Ishikawa (cell line): ENCODE measurements at regions not wholly inside any gene's neighbourhood (a gene's known extent, or its start where the extent isn't known, plus 50 kb on each side); places are given as distances from the start of the nearest gene placed in this dataset.
A peak's percentile ranks its signal among the peaks of the same experiment; 100 is the strongest.

ENCODE experiments used
- CEBPB ChIP-seq: IDR thresholded peaks from 2 replicates; pipeline ENCODE4 v1.6.1; 2012
- CREB1 ChIP-seq: IDR thresholded peaks from 2 replicates; pipeline ENCODE4 v1.6.1; 2012; ENCODE audit warnings: low read depth
- EGR1 ChIP-seq: IDR thresholded peaks from 2 replicates; pipeline ENCODE4 v1.6.1; 2012
- EP300 ChIP-seq: IDR thresholded peaks from 2 replicates; pipeline ENCODE4 v1.6.1; 2012; ENCODE audit warnings: borderline replicate concordance
- FOXM1 ChIP-seq: IDR thresholded peaks from 2 replicates; pipeline ENCODE4 v1.6.1; 2012; ENCODE audit warnings: low read depth, borderline replicate concordance
- NFIC ChIP-seq: IDR thresholded peaks from 2 replicates; pipeline ENCODE4 v1.6.1; 2012
- RAD21 ChIP-seq: IDR thresholded peaks from 2 replicates; pipeline ENCODE4 v1.6.1; 2012; ENCODE audit warnings: low read depth
- TAF1 ChIP-seq: IDR thresholded peaks from 2 replicates; pipeline ENCODE4 v1.6.1; 2012; ENCODE audit warnings: low read depth, mild to moderate bottlenecking
- TCF12 ChIP-seq: IDR thresholded peaks from 2 replicates; pipeline ENCODE4 v1.6.1; 2012; ENCODE audit warnings: low read depth
- TEAD4 ChIP-seq: IDR thresholded peaks from 2 replicates; pipeline ENCODE4 v1.6.1; 2012
- YY1 ChIP-seq: IDR thresholded peaks from 2 replicates; pipeline ENCODE4 v1.6.1; 2012; ENCODE audit warnings: low read depth
- ZBTB7A ChIP-seq: IDR thresholded peaks from 2 replicates; pipeline ENCODE4 v1.6.1; 2012; ENCODE audit warnings: low read depth
- TF ChIP-seq, protein P1 (sequence below): IDR thresholded peaks from 2 replicates; pipeline ENCODE4 v1.6.1; 2012
- TF ChIP-seq, protein P2 (sequence below): IDR thresholded peaks from 2 replicates; pipeline ENCODE4 v1.6.1; 2012; ENCODE audit warnings: low read depth, mild to moderate bottlenecking
- TF ChIP-seq, protein P3 (sequence below): IDR thresholded peaks from 2 replicates; pipeline ENCODE4 v1.6.1; 2012

DNA sequence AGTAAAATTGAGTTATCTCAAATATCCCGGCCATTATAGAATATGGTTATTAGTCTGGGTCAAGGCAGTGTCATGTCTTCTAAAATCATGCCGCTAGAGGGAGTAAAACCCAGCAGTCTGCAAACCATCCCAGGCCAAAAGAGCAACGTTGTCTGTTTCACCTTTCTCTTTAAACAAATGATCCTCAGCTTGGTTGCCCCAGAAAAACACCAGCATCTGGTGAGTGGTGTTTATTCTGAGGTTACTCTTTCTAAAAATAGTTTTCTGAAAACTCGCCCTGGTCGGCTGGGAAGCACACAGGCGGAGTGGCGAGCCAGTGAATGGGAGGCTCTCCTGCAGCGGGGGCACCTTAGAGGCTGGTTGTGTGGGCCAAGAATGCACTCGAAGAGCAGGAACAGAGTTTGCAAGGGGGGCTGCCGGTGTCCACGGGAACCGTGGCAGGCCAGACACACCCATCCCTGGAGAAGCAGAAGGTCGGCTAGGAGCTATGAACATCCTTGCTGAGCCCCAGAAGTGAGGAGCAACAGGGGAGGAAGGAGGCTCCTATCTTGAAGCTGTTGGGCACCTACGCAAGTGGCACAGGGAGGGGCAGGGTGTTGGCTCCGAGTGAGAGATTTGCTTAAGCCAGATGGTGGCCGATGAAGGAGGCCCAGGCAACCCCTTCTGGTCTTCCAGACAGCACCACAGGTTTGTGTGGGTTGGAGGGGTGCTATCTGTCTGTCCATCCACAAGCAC is 297.1 kb downstream of the ETS1 start:
- peak; percentile 92 for TF ChIP-seq RAD21
- no peak for TF ChIP-seq YY1

DNA sequence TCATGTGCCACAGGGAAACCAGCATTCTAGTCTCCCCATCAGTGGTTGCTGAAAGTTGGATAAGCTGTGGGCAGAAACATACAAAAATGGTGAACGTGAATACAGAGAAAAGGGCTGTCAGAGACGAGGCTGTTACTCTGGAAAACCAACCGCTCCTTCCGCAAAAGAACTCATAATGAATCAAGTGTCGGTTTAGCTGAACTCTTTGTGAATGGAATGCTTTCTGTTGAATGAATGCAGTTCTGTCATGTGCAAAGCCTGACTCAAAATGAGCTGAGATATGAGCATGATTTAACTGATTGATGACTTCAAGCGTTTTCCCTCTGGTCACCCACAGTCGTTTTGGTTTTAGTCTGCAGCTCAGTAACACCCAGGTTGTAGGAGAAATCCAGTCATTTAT is 298.3 kb downstream of the ETS1 start:
- TF ChIP-seq, protein P1, sequence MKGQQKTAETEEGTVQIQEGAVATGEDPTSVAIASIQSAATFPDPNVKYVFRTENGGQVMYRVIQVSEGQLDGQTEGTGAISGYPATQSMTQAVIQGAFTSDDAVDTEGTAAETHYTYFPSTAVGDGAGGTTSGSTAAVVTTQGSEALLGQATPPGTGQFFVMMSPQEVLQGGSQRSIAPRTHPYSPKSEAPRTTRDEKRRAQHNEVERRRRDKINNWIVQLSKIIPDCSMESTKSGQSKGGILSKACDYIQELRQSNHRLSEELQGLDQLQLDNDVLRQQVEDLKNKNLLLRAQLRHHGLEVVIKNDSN, result no peak
- TF ChIP-seq YY1, result no peak
- TF ChIP-seq TAF1, result no peak
- no peak for TF ChIP-seq FOXM1
- no peak for TF ChIP-seq CEBPB

DNA sequence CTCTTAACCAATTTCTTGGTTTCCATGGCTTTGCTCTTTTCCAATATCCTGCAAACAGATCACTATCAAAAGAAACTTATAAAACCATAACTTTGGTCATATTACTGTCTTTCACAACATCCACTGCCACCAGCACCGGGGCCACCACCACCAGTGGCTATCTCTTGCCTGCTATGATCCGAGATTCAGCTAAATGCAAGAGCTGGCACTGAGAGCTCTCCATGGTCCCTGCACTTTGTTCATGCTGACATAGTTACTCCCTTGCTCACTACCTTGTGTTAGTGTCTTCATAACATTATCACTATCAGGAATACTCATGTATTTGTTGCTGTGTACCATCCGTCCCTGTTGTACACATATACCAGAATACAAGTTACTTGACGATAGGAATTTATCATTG is 299.0 kb downstream of the ETS1 start:
- TF ChIP-seq, protein P1, result no peak
- TF ChIP-seq, protein P2, sequence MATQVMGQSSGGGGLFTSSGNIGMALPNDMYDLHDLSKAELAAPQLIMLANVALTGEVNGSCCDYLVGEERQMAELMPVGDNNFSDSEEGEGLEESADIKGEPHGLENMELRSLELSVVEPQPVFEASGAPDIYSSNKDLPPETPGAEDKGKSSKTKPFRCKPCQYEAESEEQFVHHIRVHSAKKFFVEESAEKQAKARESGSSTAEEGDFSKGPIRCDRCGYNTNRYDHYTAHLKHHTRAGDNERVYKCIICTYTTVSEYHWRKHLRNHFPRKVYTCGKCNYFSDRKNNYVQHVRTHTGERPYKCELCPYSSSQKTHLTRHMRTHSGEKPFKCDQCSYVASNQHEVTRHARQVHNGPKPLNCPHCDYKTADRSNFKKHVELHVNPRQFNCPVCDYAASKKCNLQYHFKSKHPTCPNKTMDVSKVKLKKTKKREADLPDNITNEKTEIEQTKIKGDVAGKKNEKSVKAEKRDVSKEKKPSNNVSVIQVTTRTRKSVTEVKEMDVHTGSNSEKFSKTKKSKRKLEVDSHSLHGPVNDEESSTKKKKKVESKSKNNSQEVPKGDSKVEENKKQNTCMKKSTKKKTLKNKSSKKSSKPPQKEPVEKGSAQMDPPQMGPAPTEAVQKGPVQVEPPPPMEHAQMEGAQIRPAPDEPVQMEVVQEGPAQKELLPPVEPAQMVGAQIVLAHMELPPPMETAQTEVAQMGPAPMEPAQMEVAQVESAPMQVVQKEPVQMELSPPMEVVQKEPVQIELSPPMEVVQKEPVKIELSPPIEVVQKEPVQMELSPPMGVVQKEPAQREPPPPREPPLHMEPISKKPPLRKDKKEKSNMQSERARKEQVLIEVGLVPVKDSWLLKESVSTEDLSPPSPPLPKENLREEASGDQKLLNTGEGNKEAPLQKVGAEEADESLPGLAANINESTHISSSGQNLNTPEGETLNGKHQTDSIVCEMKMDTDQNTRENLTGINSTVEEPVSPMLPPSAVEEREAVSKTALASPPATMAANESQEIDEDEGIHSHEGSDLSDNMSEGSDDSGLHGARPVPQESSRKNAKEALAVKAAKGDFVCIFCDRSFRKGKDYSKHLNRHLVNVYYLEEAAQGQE, result peak; percentile 77

DNA sequence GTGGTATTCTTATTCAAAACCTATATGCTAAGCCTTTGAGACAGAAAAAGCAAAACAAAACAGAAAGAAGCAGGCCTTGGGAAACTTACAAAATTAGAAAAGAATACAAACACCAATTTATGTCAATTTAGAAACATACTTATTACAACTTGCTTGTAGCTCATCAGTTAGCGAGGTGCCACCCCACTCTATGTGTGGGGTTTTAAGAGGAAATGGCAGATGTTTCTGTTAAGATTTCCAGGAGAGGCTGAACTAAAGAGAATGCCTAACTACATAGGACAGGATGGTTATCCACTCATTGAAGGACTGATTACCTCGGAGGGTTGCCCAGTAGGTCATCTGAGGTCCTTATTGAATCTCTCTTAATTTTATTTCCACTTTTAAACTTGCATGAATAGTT is 302.0 kb downstream of the ETS1 start:
- TF ChIP-seq, protein P1, result no peak
- no peak for TF ChIP-seq FOXM1

DNA sequence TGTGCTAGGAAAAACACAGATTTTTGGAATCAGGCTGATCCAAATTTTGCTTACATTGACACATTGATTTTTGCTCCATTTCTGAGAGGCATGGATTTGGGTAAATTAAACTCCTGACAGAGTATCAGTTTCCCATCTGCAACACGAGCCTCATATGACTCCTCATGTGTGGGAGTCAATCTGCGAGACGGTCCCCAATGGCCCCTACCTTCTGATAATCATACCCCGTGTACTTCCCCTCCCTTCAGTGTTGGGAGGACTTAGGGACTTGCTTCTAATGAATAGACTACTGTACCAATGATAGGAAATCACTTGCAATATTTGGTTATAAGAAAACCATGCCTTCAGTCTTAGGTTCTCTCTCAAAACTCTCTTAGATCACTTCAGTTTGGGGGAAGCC is 302.7 kb downstream of the ETS1 start:
- no peak for TF ChIP-seq RAD21
- TF ChIP-seq NFIC, result no peak
- no peak for TF ChIP-seq EGR1
- TF ChIP-seq FOXM1, result no peak
- TF ChIP-seq, protein P3, sequence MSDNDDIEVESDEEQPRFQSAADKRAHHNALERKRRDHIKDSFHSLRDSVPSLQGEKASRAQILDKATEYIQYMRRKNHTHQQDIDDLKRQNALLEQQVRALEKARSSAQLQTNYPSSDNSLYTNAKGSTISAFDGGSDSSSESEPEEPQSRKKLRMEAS, result no peak
- TF ChIP-seq, protein P2, result no peak
- TF ChIP-seq TCF12, result no peak
- TF ChIP-seq CREB1, result no peak
- TF ChIP-seq YY1, result no peak
- TF ChIP-seq EP300, result no peak
- no peak for TF ChIP-seq TAF1
- TF ChIP-seq, protein P1, result no peak
- TF ChIP-seq CEBPB, result no peak

DNA sequence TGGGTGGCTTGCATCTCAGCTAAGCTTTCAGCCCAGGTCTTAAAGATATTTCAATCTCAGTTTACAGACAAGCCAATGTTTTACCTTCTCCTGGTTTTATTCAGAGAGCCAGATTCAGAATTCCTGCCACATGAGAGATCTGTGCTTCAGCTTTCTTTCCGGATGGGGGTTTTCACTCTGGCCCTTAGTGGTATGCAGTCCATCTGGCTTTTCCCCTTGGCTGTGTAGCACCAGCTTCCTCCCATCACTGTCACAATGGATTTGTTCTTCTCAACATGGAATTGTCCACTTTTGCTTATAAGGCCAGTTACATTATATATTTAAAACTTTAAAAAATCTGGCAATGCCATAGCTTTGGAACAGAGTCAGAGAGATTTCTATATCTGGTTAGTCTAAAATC is 303.9 kb downstream of the ETS1 start:
- TF ChIP-seq RAD21 (no peak), TEAD4 (no peak), TAF1 (no peak), CEBPB (no peak), ZBTB7A (no peak), EGR1 (no peak), CREB1 (no peak), NFIC (no peak), YY1 (no peak), EP300 (no peak), FOXM1 (no peak), TCF12 (no peak)
- TF ChIP-seq, protein P3, result no peak
- TF ChIP-seq, protein P2, result no peak
- TF ChIP-seq, protein P1, result no peak
